Stimulated activated CD4-positive, alpha-beta T cell treated with anti-CD3 and anti-CD28 coated beads, Interleukin-4, amount 100 ng/mL, for 24 hours (primary cell): ENCODE measurements at regions not wholly inside any gene's neighbourhood (a gene's known extent, or its start where the extent isn't known, plus 50 kb on each side); places are given as distances from the start of the nearest gene placed in this dataset.
"Not testable (repeated sequence)": the region's sequence is repeated elsewhere in the genome, so short reads cannot be mapped to it uniquely, and the experiment has no call there.

Experiments
- DNase-seq: peaks from one replicate; pipeline ENCODE4 v3.0.0-alpha.2; 2020

- DNase-seq = no peak
Measured at GRCh38 chr3:82000773-82001172, 239.3 kb upstream of the GBE1 start.

- DNase-seq = no peak
Measured at GRCh38 chr3:82000350-82000749, 238.9 kb upstream of the GBE1 start.

- no peak for DNase-seq
Measured at GRCh38 chr3:81998907-81999306, 237.5 kb upstream of the GBE1 start.

GRCh38 chr3:81998139-81998755, 236.8 kb upstream of the GBE1 start:
- no peak for DNase-seq

- no peak for DNase-seq
Measured at GRCh38 chr3:81997390-81997789, 235.9 kb upstream of the GBE1 start.

- no peak for DNase-seq
Measured at GRCh38 chr3:81995329-81995728, 233.9 kb upstream of the GBE1 start.

- DNase-seq = no peak
Measured at GRCh38 chr3:81989758-81990157, 228.3 kb upstream of the GBE1 start.

GRCh38 chr3:81989274-81989673, 227.8 kb upstream of the GBE1 start:
- no peak for DNase-seq

- not testable (repeated sequence) for DNase-seq
Measured at GRCh38 chr3:81987412-81987811, 226.0 kb upstream of the GBE1 start.

- no peak for DNase-seq
Measured at GRCh38 chr3:81985996-81986723, 224.7 kb upstream of the GBE1 start.

- DNase-seq = no peak
Measured at GRCh38 chr3:81983382-81983781, 221.9 kb upstream of the GBE1 start.

GRCh38 chr3:81980596-81981494, 219.4 kb upstream of the GBE1 start:
- no peak for DNase-seq

GRCh38 chr3:81974751-81975150, 213.3 kb upstream of the GBE1 start:
- DNase-seq = no peak

GRCh38 chr3:81968658-81969057, 207.2 kb upstream of the GBE1 start:
- no peak for DNase-seq

GRCh38 chr3:81967393-81967792, 205.9 kb upstream of the GBE1 start:
- no peak for DNase-seq

- DNase-seq = no peak
Measured at GRCh38 chr3:81965696-81966095, 204.3 kb upstream of the GBE1 start.

- no peak for DNase-seq
Measured at GRCh38 chr3:81962396-81962795, 201.0 kb upstream of the GBE1 start.

- no peak for DNase-seq
Measured at GRCh38 chr3:81958972-81959640, 197.7 kb upstream of the GBE1 start.

- no peak for DNase-seq
Measured at GRCh38 chr3:81955878-81956277, 194.4 kb upstream of the GBE1 start.

GRCh38 chr3:81953111-81953510, 191.7 kb upstream of the GBE1 start:
- no peak for DNase-seq

- DNase-seq = no peak
Measured at GRCh38 chr3:81952141-81952540, 190.7 kb upstream of the GBE1 start.

- no peak for DNase-seq
Measured at GRCh38 chr3:81951636-81952035, 190.2 kb upstream of the GBE1 start.

GRCh38 chr3:81951106-81951505, 189.7 kb upstream of the GBE1 start:
- DNase-seq = no peak
